WTC11 (cell line): ENCODE measurements at regions not wholly inside any gene's neighbourhood (a gene's known extent, or its start where the extent isn't known, plus 50 kb on each side); places are given as distances from the start of the nearest gene placed in this dataset.

ENCODE experiments used
- ATF1 ChIP-seq: sonication (generic); formaldehyde crosslinking; IDR thresholded peaks from 2 replicates; pipeline ENCODE4 v1.8.1; 2023; ENCODE audit warnings: mild to moderate bottlenecking, moderate library complexity, missing genetic modification reagents
- CREM ChIP-seq: sonication (generic); formaldehyde crosslinking; IDR thresholded peaks from 2 replicates; pipeline ENCODE4 v1.8.1; 2022; ENCODE audit warnings: mild to moderate bottlenecking, missing genetic modification reagents, moderate library complexity
- ESRRA ChIP-seq: sonication (generic); formaldehyde crosslinking; IDR thresholded peaks from 2 replicates; pipeline ENCODE4 v1.8.1; 2022; ENCODE audit warnings: mild to moderate bottlenecking, missing genetic modification reagents, borderline replicate concordance
- JUN ChIP-seq: sonication (generic); formaldehyde crosslinking; IDR thresholded peaks from 2 replicates; pipeline ENCODE4 v1.8.0; 2023; ENCODE audit warnings: mild to moderate bottlenecking, missing genetic modification reagents
- TF ChIP-seq, protein P1 (sequence below): fragments of 200-600 bp; IDR thresholded peaks from 2 replicates; pipeline ENCODE4 v1.8.0; 2022; ENCODE audit warnings: antibody characterized with exemption
- TF ChIP-seq, protein P2 (sequence below): sonication (generic); formaldehyde crosslinking; IDR thresholded peaks from 2 replicates; pipeline ENCODE4 v1.8.0; 2022; ENCODE audit warnings: missing genetic modification reagents
- TF ChIP-seq, protein P3 (sequence below): sonication (generic); formaldehyde crosslinking; IDR thresholded peaks from 2 replicates; pipeline ENCODE4 v1.8.0; 2022; ENCODE audit warnings: mild to moderate bottlenecking, missing genetic modification reagents

DNA sequence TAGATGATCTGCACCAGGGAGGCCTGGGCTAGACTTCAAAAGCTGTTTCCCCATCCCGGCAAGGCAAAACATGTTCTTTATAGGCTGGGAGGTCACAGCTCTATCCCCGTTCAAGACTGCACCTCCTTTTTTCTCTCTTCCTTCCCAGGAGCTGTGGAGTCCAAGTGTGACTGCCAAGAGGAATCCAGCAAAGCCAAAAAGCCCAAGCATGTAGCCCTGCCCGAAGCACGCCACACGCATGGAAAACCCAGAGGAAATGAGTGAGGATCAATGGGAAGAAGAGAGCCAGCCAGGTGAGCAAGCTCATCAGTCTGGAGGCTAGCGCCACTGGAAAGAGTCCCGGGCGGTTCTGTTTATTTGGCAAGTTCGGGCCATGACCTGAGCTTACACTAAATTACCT, 240.4 kb downstream of the PRL start:
- TF ChIP-seq, protein P1, sequence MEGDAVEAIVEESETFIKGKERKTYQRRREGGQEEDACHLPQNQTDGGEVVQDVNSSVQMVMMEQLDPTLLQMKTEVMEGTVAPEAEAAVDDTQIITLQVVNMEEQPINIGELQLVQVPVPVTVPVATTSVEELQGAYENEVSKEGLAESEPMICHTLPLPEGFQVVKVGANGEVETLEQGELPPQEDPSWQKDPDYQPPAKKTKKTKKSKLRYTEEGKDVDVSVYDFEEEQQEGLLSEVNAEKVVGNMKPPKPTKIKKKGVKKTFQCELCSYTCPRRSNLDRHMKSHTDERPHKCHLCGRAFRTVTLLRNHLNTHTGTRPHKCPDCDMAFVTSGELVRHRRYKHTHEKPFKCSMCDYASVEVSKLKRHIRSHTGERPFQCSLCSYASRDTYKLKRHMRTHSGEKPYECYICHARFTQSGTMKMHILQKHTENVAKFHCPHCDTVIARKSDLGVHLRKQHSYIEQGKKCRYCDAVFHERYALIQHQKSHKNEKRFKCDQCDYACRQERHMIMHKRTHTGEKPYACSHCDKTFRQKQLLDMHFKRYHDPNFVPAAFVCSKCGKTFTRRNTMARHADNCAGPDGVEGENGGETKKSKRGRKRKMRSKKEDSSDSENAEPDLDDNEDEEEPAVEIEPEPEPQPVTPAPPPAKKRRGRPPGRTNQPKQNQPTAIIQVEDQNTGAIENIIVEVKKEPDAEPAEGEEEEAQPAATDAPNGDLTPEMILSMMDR = no peak
- TF ChIP-seq ESRRA (no peak), CREM (CRISPR knock-in tag) (no peak), JUN (CRISPR knock-in tag) (no peak), ATF1 (CRISPR knock-in tag) (no peak)
- TF ChIP-seq, protein P2, sequence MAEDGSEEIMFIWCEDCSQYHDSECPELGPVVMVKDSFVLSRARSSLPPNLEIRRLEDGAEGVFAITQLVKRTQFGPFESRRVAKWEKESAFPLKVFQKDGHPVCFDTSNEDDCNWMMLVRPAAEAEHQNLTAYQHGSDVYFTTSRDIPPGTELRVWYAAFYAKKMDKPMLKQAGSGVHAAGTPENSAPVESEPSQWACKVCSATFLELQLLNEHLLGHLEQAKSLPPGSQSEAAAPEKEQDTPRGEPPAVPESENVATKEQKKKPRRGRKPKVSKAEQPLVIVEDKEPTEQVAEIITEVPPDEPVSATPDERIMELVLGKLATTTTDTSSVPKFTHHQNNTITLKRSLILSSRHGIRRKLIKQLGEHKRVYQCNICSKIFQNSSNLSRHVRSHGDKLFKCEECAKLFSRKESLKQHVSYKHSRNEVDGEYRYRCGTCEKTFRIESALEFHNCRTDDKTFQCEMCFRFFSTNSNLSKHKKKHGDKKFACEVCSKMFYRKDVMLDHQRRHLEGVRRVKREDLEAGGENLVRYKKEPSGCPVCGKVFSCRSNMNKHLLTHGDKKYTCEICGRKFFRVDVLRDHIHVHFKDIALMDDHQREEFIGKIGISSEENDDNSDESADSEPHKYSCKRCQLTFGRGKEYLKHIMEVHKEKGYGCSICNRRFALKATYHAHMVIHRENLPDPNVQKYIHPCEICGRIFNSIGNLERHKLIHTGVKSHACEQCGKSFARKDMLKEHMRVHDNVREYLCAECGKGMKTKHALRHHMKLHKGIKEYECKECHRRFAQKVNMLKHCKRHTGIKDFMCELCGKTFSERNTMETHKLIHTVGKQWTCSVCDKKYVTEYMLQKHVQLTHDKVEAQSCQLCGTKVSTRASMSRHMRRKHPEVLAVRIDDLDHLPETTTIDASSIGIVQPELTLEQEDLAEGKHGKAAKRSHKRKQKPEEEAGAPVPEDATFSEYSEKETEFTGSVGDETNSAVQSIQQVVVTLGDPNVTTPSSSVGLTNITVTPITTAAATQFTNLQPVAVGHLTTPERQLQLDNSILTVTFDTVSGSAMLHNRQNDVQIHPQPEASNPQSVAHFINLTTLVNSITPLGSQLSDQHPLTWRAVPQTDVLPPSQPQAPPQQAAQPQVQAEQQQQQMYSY = no peak
- TF ChIP-seq, protein P3, sequence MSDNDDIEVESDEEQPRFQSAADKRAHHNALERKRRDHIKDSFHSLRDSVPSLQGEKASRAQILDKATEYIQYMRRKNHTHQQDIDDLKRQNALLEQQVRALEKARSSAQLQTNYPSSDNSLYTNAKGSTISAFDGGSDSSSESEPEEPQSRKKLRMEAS (CRISPR knock-in tag) = no peak
